Esophagus muscularis mucosa (tissue), 4 donors: ENCODE measurements at regions not wholly inside any gene's neighbourhood (a gene's known extent, or its start where the extent isn't known, plus 50 kb on each side); places are given as distances from the start of the nearest gene placed in this dataset.

Experiments used
- DNase-seq: peaks from one replicate; pipeline ENCODE4 v3.0.0-alpha.2; 2017; ENCODE audit errors: extremely low spot score
- H3K27ac ChIP-seq, 4 donors: fragments of 200-600 bp; sonication (generic); replicated peaks in 1 of 4; 1 replicate in 3 of 4; 2 replicates in 1 of 4; pipeline ENCODE4 v1.5.1; 2016 to 2019; ENCODE audit warnings: mild to moderate bottlenecking in 1 of 4
- H3K27me3 ChIP-seq, 4 donors: fragments of 200-600 bp; sonication (generic); one replicate each; pipeline versions ENCODE4 v1.5.1 to v1.6.0; 2016 to 2019
- H3K36me3 ChIP-seq, 4 donors: fragments of 200-600 bp; sonication (generic); one replicate each; pipeline ENCODE4 v1.5.1; 2016 to 2019
- H3K4me1 ChIP-seq, 4 donors: fragments of 200-600 bp; sonication (generic); one replicate each; pipeline ENCODE4 v1.5.1; 2016 to 2019
- H3K4me3 ChIP-seq, 4 donors: fragments of 200-600 bp; sonication (generic); 1 replicate in 2 of 4; 2 replicates in 2 of 4; pipeline ENCODE4 v1.5.1; 2016 to 2019; ENCODE audit warnings: mild to moderate bottlenecking in 4 of 4, moderate library complexity in 1 of 4
- H3K9me3 ChIP-seq, 4 donors: fragments of 200-600 bp; sonication (generic); 1 replicate in 3 of 4; 2 replicates in 1 of 4; pipeline ENCODE4 v1.5.1; 2016 to 2019
- CTCF ChIP-seq, 3 experiments: fragments of 200-600 bp in 2 of 3; fragments of 450-650 bp in 1 of 3; sonication (generic) in 2 of 3; IDR thresholded peaks; one replicate each; pipeline ENCODE4 v1.5.1; 2017 to 2019; ENCODE audit warnings: antibody characterized with exemption in 3 of 3, mild to moderate bottlenecking in 2 of 3, moderate library complexity in 1 of 3
- EP300 ChIP-seq: sonication (generic); formaldehyde crosslinking; IDR thresholded peaks from one replicate; pipeline ENCODE4 v1.6.1; 2017; ENCODE audit warnings: antibody characterized with exemption
- POLR2A ChIP-seq: fragments of 450-650 bp; IDR thresholded peaks from one replicate; pipeline ENCODE4 v1.6.1; 2017; ENCODE audit warnings: antibody characterized with exemption, moderate library complexity, mild to moderate bottlenecking, low read depth
- POLR2AphosphoS5 ChIP-seq, 2 donors: sonication (generic); formaldehyde crosslinking; IDR thresholded peaks; one replicate each; pipeline ENCODE4 v1.6.1; 2017; ENCODE audit warnings: antibody characterized with exemption in 2 of 2
- WGBS: methylation state at CpG from one replicate; pipeline ENCODE4 v1.1.5; 2018; 5-methylcytosine and 5-hydroxymethylcytosine counted together
- intact Hi-C: fragments of 100-400 bp; cut with DNase I; formaldehyde crosslinking; loops from one replicate; pipeline ENCODE4 v1.15.1; 2023

- TF ChIP-seq EP300 (no peak), POLR2A (no peak), CTCF (IDR thresholded peaks at IDR 0.05) (no peak)
- intact Hi-C loops = no loop called here
- WGBS = 88% methylated on average over 1 of the region's 1 CpG
- DNase-seq = no peak
- Histone ChIP-seq H3K9me3 (no peaks in the 10 kb centered on the region), H3K4me1 (no peaks in the 10 kb centered on the region), H3K27me3 (no peaks in the 10 kb centered on the region), H3K36me3 (no peaks in the 10 kb centered on the region), H3K4me3 (no peak overlapping the region), H3K27ac (no peak overlapping the region)
Measured at GRCh38 chr4:126018274-126018673, 703.5 kb downstream of the FAT4 start.

- intact Hi-C loops = no loop called here
- no peak for TF ChIP-seq EP300
- no peak for TF ChIP-seq POLR2AphosphoS5 (IDR thresholded peaks at IDR 0.05)
- no peak for TF ChIP-seq CTCF (IDR thresholded peaks at IDR 0.05)
- no peak for TF ChIP-seq POLR2A
- Histone ChIP-seq H3K9me3 (no peaks in the 10 kb centered on the region), H3K36me3 (no peaks in the 10 kb centered on the region), H3K4me3 (no peak overlapping the region), H3K27me3 (no peaks in the 10 kb centered on the region), H3K4me1 (peaks cover 0 to 14% (median 7%) of the 10 kb centered on the region in 4 donors), H3K27ac (no peak overlapping the region)
- 19% methylated on average over 3 of the region's 3 CpGs for WGBS
- DNase-seq = no peak
Measured at GRCh38 chr4:126023896-126024295, 709.1 kb downstream of the FAT4 start.

GRCh38 chr4:126027601-126028000 is 712.8 kb downstream of the FAT4 start:
- no peak for DNase-seq
- Histone ChIP-seq H3K36me3 (no peaks in the 10 kb centered on the region), H3K4me3 (no peak overlapping the region), H3K27ac (no peak overlapping the region), H3K4me1 (peaks cover 0 to 14% (median 7%) of the 10 kb centered on the region in 4 donors), H3K9me3 (peaks cover 0 to 10% (median 3%) of the 10 kb centered on the region in 4 donors), H3K27me3 (no peaks in the 10 kb centered on the region)
- TF ChIP-seq CTCF (IDR thresholded peaks at IDR 0.05) (no peak), POLR2AphosphoS5 (IDR thresholded peaks at IDR 0.05) (no peak), EP300 (no peak)
- intact Hi-C loops = no loop called here
- WGBS = 58% methylated on average over 2 of the region's 2 CpGs

- no peaks in the 10 kb centered on the region for H3K36me3 ChIP-seq
Measured at GRCh38 chr4:126028876-126029275, 714.1 kb downstream of the FAT4 start.

More at GRCh38 chr4:126028876-126029275, 714.1 kb downstream of the FAT4 start:
- no peak for TF ChIP-seq POLR2A
- no peak for TF ChIP-seq EP300
- TF ChIP-seq CTCF (IDR thresholded peaks at IDR 0.05) = no peak
- TF ChIP-seq POLR2AphosphoS5 (IDR thresholded peaks at IDR 0.05) = no peak
- H3K27ac ChIP-seq = no peak overlapping the region
- no peak overlapping the region for H3K4me3 ChIP-seq
- H3K4me1 ChIP-seq = peaks cover 0 to 10% (median 6%) of the 10 kb centered on the region in 4 donors
- peaks cover 0 to 10% (median 3%) of the 10 kb centered on the region in 4 donors for H3K9me3 ChIP-seq
- H3K27me3 ChIP-seq = no peaks in the 10 kb centered on the region
- DNase-seq = no peak
- intact Hi-C loops = no loop called here
